GM12878 (cell line): ENCODE measurements at regions not wholly inside any gene's neighbourhood (a gene's known extent, or its start where the extent isn't known, plus 50 kb on each side); places are given as distances from the start of the nearest gene placed in this dataset.
A peak's percentile ranks its signal among the peaks of the same experiment; 100 is the strongest.

Experiments used
- ATAC-seq: fragments of 200-7000 bp; cut with Tn5 transposase; 3 replicates; pipeline ENCODE4 v1.9.1; 2020; ENCODE audit warnings: mild to moderate bottlenecking, moderate library complexity
- BruUV-seq: library from RNA; stranded (reverse); fragments of 400-500 nt; replicated peaks from 2 replicates; lab custom pipeline; 2021; lab: Mats Ljungman, UMichigan
- CTCF ChIA-PET: fragments of 300-600 bp; sonication (Branson Sonifier 250); formaldehyde crosslinking; extraction: SDS; loops from one replicate; lab custom pipeline; 2021; ENCODE audit warnings: inconsistent platforms; lab: Yijun Ruan, JAX
- POLR2A ChIA-PET: fragments of 350-600 bp; formaldehyde crosslinking; extraction: SDS; loops from one replicate; lab custom pipeline; 2021; ENCODE audit warnings: inconsistent platforms; lab: Charles Lee
- RAD21 ChIA-PET: fragments of 300-600 bp; sonication (Branson Sonifier 250); formaldehyde crosslinking; loops from one replicate; lab custom pipeline; 2023; ENCODE audit warnings: antibody characterized with exemption; ENCODE audit not compliant: unreplicated experiment; lab: Charles Lee
- SMC1A ChIA-PET: fragments of 300-600 bp; sonication (Branson Sonifier 250); formaldehyde crosslinking; loops from one replicate; lab custom pipeline; 2023; ENCODE audit not compliant: unreplicated experiment, uncharacterized antibody; lab: Charles Lee
- DNase-seq: peaks from one replicate; pipeline ENCODE4 v3.0.0-alpha.2; 2011; ENCODE audit warnings: low read depth, low spot score
- FAIRE-seq: peaks from 3 replicates; lab custom pipeline; 2011; peaks lifted over from hg19 to GRCh38; lab: Jason Lieb, UNC
- H2AFZ ChIP-seq: 2 replicates; pipeline ENCODE4 v1.6.0; 2011; ENCODE audit warnings: low read depth, low read length, control low read depth; ENCODE audit not compliant: control insufficient read depth
- H3K27ac ChIP-seq: 2 replicates; pipeline ENCODE4 v1.5.1; 2011; ENCODE audit warnings: control low read depth; ENCODE audit not compliant: control insufficient read depth, insufficient read depth
- H3K27me3 ChIP-seq, 2 experiments: replicated peaks in 1 of 2; 2 replicates each; pipeline versions ENCODE4 v1.6.0 to v1.6.1; 2011; ENCODE audit warnings: low read length in 1 of 2; ENCODE audit not compliant: control insufficient read depth in 2 of 2, insufficient read depth in 2 of 2
- H3K36me3 ChIP-seq, 2 experiments: 2 replicates each; pipeline ENCODE4 v1.5.1; 2011; ENCODE audit warnings: low read length in 1 of 2; ENCODE audit not compliant: control insufficient read depth in 2 of 2, insufficient read depth in 2 of 2
- H3K4me1 ChIP-seq: 2 replicates; pipeline ENCODE4 v1.6.1; 2011; ENCODE audit warnings: mild to moderate bottlenecking, low read length, moderate library complexity, mixed read lengths; ENCODE audit not compliant: control insufficient read depth, insufficient read depth
- H3K4me2 ChIP-seq: 2 replicates; pipeline ENCODE4 v1.6.0; 2011; ENCODE audit warnings: control low read depth; ENCODE audit not compliant: control insufficient read depth, insufficient read depth
- H3K4me3 ChIP-seq: fragments of 200-600 bp; sonication (generic); 2 replicates; pipeline ENCODE4 v1.5.1; 2016
- H3K79me2 ChIP-seq: 2 replicates; pipeline ENCODE4 v1.6.0; 2011; ENCODE audit warnings: low read length; ENCODE audit not compliant: control insufficient read depth, insufficient read depth
- H3K9ac ChIP-seq: 2 replicates; pipeline ENCODE4 v1.8.0; 2011; ENCODE audit warnings: low read length, control low read depth, mixed read lengths; ENCODE audit not compliant: control insufficient read depth, insufficient read depth
- H3K9me3 ChIP-seq: replicated peaks from 3 replicates; pipeline ENCODE4 v1.5.1; 2011; ENCODE audit warnings: mild to moderate bottlenecking, low read length; ENCODE audit not compliant: control insufficient read depth, insufficient read depth
- H4K20me1 ChIP-seq: 2 replicates; pipeline ENCODE4 v1.6.0; 2011; ENCODE audit not compliant: control insufficient read depth, insufficient read depth
- CHD2 ChIP-seq: IDR thresholded peaks from 2 replicates; pipeline ENCODE4 v1.6.1; 2011; ENCODE audit warnings: low read depth, low read length, improper control_type of control experiment, borderline replicate concordance
- IRF4 ChIP-seq: IDR thresholded peaks from 2 replicates; pipeline ENCODE4 v1.6.1; 2011; ENCODE audit warnings: low read depth, low read length
- LARP7 ChIP-seq: fragments of 450-650 bp; IDR thresholded peaks from 2 replicates; pipeline ENCODE4 v1.6.1; 2017; ENCODE audit warnings: mild to moderate bottlenecking
- NFXL1 ChIP-seq: fragments of 450-650 bp; IDR thresholded peaks from 2 replicates; pipeline ENCODE4 v1.6.1; 2017; ENCODE audit warnings: antibody characterized with exemption, mild to moderate bottlenecking, borderline replicate concordance
- RAD21 ChIP-seq: IDR thresholded peaks from 2 replicates; pipeline ENCODE4 v1.6.1; 2011; ENCODE audit warnings: mild to moderate bottlenecking, low read depth, low read length, moderate library complexity; ENCODE audit not compliant: insufficient read depth
- SP1 ChIP-seq: IDR thresholded peaks from one replicate; pipeline ENCODE4 v1.6.1; 2011; ENCODE audit warnings: low read depth, low read length
- SREBF2 ChIP-seq: IDR thresholded peaks from 2 replicates; pipeline ENCODE4 v1.6.1; 2012; ENCODE audit warnings: mild to moderate bottlenecking, low read length
- STAT1 ChIP-seq: fragments of 450-650 bp; conservative IDR thresholded peaks from 2 replicates; pipeline ENCODE4 v1.6.1; 2014; ENCODE audit warnings: antibody characterized with exemption, mild to moderate bottlenecking
- WGBS: methylation state at CpG from one replicate; pipeline ENCODE4 v1.1.6; 2016; ENCODE audit warnings: low lambda C conversion rate; ENCODE audit not compliant: insufficient replicate concordance, insufficient coverage; ENCODE audit errors: missing lambda C conversion rate; 5-methylcytosine and 5-hydroxymethylcytosine counted together
- in situ Hi-C: fragments of 300-500 bp; cut with MboI; formaldehyde crosslinking; loops from 9 replicates; pipeline ENCODE4 v1.14.3; 2018; ENCODE audit warnings: mixed read lengths
- intact Hi-C: fragments of 100-400 bp; cut with micrococcal nuclease; formaldehyde crosslinking; loops from one replicate; pipeline ENCODE4 v1.14.2; 2022; ENCODE audit not compliant: unreplicated experiment
- TF ChIP-seq, protein P1 (sequence below): fragments of 450-650 bp; IDR thresholded peaks from 2 replicates; pipeline ENCODE4 v1.6.1; 2017; ENCODE audit warnings: mild to moderate bottlenecking, moderate library complexity
- TF ChIP-seq, protein P2 (sequence below), 3 experiments: IDR thresholded peaks in 2 of 3; conservative IDR thresholded peaks in 1 of 3; 2 replicates each; pipeline ENCODE4 v1.5.1; 2011; ENCODE audit warnings: low read depth in 3 of 3, low read length in 3 of 3, mild to moderate bottlenecking in 3 of 3, control low read depth in 2 of 3, moderate library complexity in 2 of 3, inconsistent platforms in 1 of 3, mixed read lengths in 1 of 3; ENCODE audit not compliant: control insufficient read depth in 2 of 3, insufficient read depth in 1 of 3; ENCODE audit errors: extremely low read depth in 1 of 3

- TF ChIP-seq, protein P1, sequence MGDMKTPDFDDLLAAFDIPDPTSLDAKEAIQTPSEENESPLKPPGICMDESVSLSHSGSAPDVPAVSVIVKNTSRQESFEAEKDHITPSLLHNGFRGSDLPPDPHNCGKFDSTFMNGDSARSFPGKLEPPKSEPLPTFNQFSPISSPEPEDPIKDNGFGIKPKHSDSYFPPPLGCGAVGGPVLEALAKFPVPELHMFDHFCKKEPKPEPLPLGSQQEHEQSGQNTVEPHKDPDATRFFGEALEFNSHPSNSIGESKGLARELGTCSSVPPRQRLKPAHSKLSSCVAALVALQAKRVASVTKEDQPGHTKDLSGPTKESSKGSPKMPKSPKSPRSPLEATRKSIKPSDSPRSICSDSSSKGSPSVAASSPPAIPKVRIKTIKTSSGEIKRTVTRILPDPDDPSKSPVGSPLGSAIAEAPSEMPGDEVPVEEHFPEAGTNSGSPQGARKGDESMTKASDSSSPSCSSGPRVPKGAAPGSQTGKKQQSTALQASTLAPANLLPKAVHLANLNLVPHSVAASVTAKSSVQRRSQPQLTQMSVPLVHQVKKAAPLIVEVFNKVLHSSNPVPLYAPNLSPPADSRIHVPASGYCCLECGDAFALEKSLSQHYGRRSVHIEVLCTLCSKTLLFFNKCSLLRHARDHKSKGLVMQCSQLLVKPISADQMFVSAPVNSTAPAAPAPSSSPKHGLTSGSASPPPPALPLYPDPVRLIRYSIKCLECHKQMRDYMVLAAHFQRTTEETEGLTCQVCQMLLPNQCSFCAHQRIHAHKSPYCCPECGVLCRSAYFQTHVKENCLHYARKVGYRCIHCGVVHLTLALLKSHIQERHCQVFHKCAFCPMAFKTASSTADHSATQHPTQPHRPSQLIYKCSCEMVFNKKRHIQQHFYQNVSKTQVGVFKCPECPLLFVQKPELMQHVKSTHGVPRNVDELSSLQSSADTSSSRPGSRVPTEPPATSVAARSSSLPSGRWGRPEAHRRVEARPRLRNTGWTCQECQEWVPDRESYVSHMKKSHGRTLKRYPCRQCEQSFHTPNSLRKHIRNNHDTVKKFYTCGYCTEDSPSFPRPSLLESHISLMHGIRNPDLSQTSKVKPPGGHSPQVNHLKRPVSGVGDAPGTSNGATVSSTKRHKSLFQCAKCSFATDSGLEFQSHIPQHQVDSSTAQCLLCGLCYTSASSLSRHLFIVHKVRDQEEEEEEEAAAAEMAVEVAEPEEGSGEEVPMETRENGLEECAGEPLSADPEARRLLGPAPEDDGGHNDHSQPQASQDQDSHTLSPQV: no peak
- TF ChIP-seq STAT1: no peak
- no peak for TF ChIP-seq CHD2
- TF ChIP-seq SREBF2: no peak
- no peak for TF ChIP-seq SP1
- TF ChIP-seq, all 136 proteins: peak for 0
Observed at GRCh38 chr1:239947801-239948200, 143.9 kb upstream of the FMN2 start (continued).

- no peak for DNase-seq
- no peak overlapping the region for H3K9ac ChIP-seq
- no peak overlapping the region for H3K27ac ChIP-seq
- ATAC-seq: peak; percentile 84
- in situ Hi-C loops (no loop called here), intact Hi-C loops (loop anchor here (1.0 kb wide), 1 partner anchor 25 kb away; no protein-coding TSS in a partner anchor)
- H3K36me3 ChIP-seq: no peaks in the 10 kb centered on the region
- H4K20me1 ChIP-seq: no peaks in the 10 kb centered on the region
- no peaks in the 10 kb centered on the region for H3K79me2 ChIP-seq
- ChIA-PET POLR2A (no interaction called here), SMC1A (interaction anchor here (0.6 to 2.2 kb wide), 6 partner anchors 9 to 112 kb away, joined by 3 to 8 read pairs (median 3); no protein-coding TSS in a partner anchor), RAD21 (interaction anchor here (1.2 to 1.3 kb wide), 3 partner anchors 14 to 26 kb away, joined by 3 to 4 read pairs (median 3); no protein-coding TSS in a partner anchor), CTCF (interaction anchor here (0.7 to 3.1 kb wide), 16 partner anchors 9 to 54 kb away, joined by 3 to 35 read pairs (median 5); no protein-coding TSS in a partner anchor)
- H3K4me1 ChIP-seq: no peaks in the 10 kb centered on the region
- peak; percentile 68 for FAIRE-seq
- H3K9me3 ChIP-seq: no peaks in the 10 kb centered on the region
- whole genome bisulfite sequencing: 29% methylated on average over 3 of the region's 3 CpGs
- BruUV-seq: no TSS peak
- no peak overlapping the region for H3K4me2 ChIP-seq
- H2AFZ ChIP-seq: no peak overlapping the region
- H3K4me3 ChIP-seq: no peak overlapping the region
- no peaks in the 10 kb centered on the region for H3K27me3 ChIP-seq
- TF ChIP-seq IRF4: no peak
- TF ChIP-seq, protein P1: no peak
- no peak for TF ChIP-seq LARP7
- TF ChIP-seq NFXL1: no peak
- TF ChIP-seq, protein P2, sequence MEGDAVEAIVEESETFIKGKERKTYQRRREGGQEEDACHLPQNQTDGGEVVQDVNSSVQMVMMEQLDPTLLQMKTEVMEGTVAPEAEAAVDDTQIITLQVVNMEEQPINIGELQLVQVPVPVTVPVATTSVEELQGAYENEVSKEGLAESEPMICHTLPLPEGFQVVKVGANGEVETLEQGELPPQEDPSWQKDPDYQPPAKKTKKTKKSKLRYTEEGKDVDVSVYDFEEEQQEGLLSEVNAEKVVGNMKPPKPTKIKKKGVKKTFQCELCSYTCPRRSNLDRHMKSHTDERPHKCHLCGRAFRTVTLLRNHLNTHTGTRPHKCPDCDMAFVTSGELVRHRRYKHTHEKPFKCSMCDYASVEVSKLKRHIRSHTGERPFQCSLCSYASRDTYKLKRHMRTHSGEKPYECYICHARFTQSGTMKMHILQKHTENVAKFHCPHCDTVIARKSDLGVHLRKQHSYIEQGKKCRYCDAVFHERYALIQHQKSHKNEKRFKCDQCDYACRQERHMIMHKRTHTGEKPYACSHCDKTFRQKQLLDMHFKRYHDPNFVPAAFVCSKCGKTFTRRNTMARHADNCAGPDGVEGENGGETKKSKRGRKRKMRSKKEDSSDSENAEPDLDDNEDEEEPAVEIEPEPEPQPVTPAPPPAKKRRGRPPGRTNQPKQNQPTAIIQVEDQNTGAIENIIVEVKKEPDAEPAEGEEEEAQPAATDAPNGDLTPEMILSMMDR (IDR thresholded peaks at IDR 0.05 in 2 of 3, conservative IDR thresholded peaks at IDR 0.05 in 1 of 3; ENCODE audit: control insufficient read depth in 2 of 3, extremely low read depth in 1 of 3, insufficient read depth in 1 of 3, low read depth in 3 of 3, low read length in 3 of 3): peak; percentile 63 to 71 (median 65)
- TF ChIP-seq RAD21: peak; percentile 76
Observed at GRCh38 chr1:239951511-239952140, 140.1 kb upstream of the FMN2 start.
